OCI-LY7 (cell line): ENCODE measurements at regions not wholly inside any gene's neighbourhood (a gene's known extent, or its start where the extent isn't known, plus 50 kb on each side); places are given as distances from the start of the nearest gene placed in this dataset.

Source experiments
- CTCF ChIP-seq: fragments of 200-600 bp; sonication (generic); conservative IDR thresholded peaks from 2 replicates; pipeline ENCODE4 v1.5.1; 2014; ENCODE audit warnings: mild to moderate bottlenecking, antibody characterized with exemption, low read length, moderate library complexity, mixed read lengths
- EZH2phosphoT487 ChIP-seq: fragments of 200-600 bp; sonication (generic); IDR thresholded peaks from 2 replicates; pipeline ENCODE4 v1.6.1; 2018; ENCODE audit warnings: low read depth, borderline replicate concordance, mild to moderate bottlenecking, mixed run types, antibody characterized with exemption, low read length, moderate library complexity, mixed read lengths

- TF ChIP-seq CTCF (no peak), EZH2phosphoT487 (no peak)
These were observed 119.4 kb upstream of the MIR17HG start for GRCh38 chr13:91228108-91228507.
